ENCODE measurements at regions not wholly inside any gene's neighbourhood (a gene's known extent, or its start where the extent isn't known, plus 50 kb on each side); places are given as distances from the start of the nearest gene placed in this dataset.
"Not testable (repeated sequence)": the region's sequence is repeated elsewhere in the genome, so short reads cannot be mapped to it uniquely, and the experiment has no call there.

GRCh38 chr12:9364224-9365176, 156.3 kb upstream of the PZP start:
- no peak overlapping the region for H3K27ac ChIP-seq
- ATAC-seq (peak in 2 of 4 donors; percentile 41 to 68), FAIRE-seq (no peak), DNase-seq (no peak)
- no peaks in the 10 kb centered on the region for H3K27me3 ChIP-seq
- no peak overlapping the region for H3K4me3 ChIP-seq
- WGBS, 2 donors: 37 to 52% methylated on average over 13 of the region's 13 CpGs
- no peaks in the 10 kb centered on the region for H3K9me3 ChIP-seq
- intact Hi-C loops (cut with DNase I): no loop called here
- no peaks in the 10 kb centered on the region for H3K4me1 ChIP-seq
- TF ChIP-seq CTCF (IDR thresholded peaks at IDR 0.05): no peak
- H3K36me3 ChIP-seq: no peaks in the 10 kb centered on the region

- no peak for DNase-seq
- no peak overlapping the region for H3K27ac ChIP-seq
- H3K36me3 ChIP-seq: no peaks in the 10 kb centered on the region
- 56 to 66% methylated on average over 6 of the region's 6 CpGs for WGBS, 2 donors
- no peak overlapping the region for H3K4me3 ChIP-seq
- no peak for ATAC-seq
- no peak for TF ChIP-seq CTCF (IDR thresholded peaks at IDR 0.05)
- intact Hi-C loops (cut with DNase I): no loop called here
- FAIRE-seq: no peak
- no peaks in the 10 kb centered on the region for H3K27me3 ChIP-seq
- no peaks in the 10 kb centered on the region for H3K9me3 ChIP-seq
- H3K4me1 ChIP-seq: no peaks in the 10 kb centered on the region
Observed at GRCh38 chr12:9363145-9363544, 154.9 kb upstream of the PZP start.

GRCh38 chr12:9361879-9362326, 153.7 kb upstream of the PZP start:
- no peaks in the 10 kb centered on the region for H3K9me3 ChIP-seq
- no peak for TF ChIP-seq CTCF (IDR thresholded peaks at IDR 0.05)
- DNase-seq (no peak), FAIRE-seq (no peak), ATAC-seq (no peak)
- H3K36me3 ChIP-seq: no peaks in the 10 kb centered on the region
- no peak overlapping the region for H3K27ac ChIP-seq
- no peaks in the 10 kb centered on the region for H3K27me3 ChIP-seq
- H3K4me3 ChIP-seq: no peak overlapping the region
- WGBS, 2 donors: 69 to 78% methylated on average over 12 of the region's 12 CpGs
- intact Hi-C loops (cut with DNase I): no loop called here
- H3K4me1 ChIP-seq: no peaks in the 10 kb centered on the region

- H3K9me3 ChIP-seq; ATAC-seq; H3K27ac ChIP-seq; H3K27me3 ChIP-seq; FAIRE-seq; DNase-seq; H3K4me1 ChIP-seq; H3K36me3 ChIP-seq; H3K4me3 ChIP-seq; intact Hi-C loops (cut with DNase I): not testable (repeated sequence)
- WGBS, 2 donors: 87% methylated on average over 4 of the region's 4 CpGs
Observed at GRCh38 chr12:9354009-9354754, 146.0 kb upstream of the PZP start.

GRCh38 chr12:9351136-9351535, 142.9 kb upstream of the PZP start:
- Histone ChIP-seq H3K4me1 (no peaks in the 10 kb centered on the region), H3K27me3 (no peaks in the 10 kb centered on the region), H3K9me3 (no peaks in the 10 kb centered on the region), H3K36me3 (no peaks in the 10 kb centered on the region), H3K27ac (no peak overlapping the region), H3K4me3 (no peak overlapping the region)
- ATAC-seq: no peak
- no peak for TF ChIP-seq CTCF (IDR thresholded peaks at IDR 0.05)
- no peak for DNase-seq
- 70 to 81% methylated on average over 2 of the region's 2 CpGs for WGBS, 2 donors
- no peak for FAIRE-seq
- intact Hi-C loops (cut with DNase I): no loop called here

Measured in pancreas (tissue), 10 donors.